SKM-1 treated with dmso at 0.1 percent for 144 hours (cell line): ENCODE measurements at regions not wholly inside any gene's neighbourhood (a gene's known extent, or its start where the extent isn't known, plus 50 kb on each side); places are given as distances from the start of the nearest gene placed in this dataset.

ENCODE experiments used
- DNase-seq: peaks from one replicate; lab custom pipeline; 2025; ENCODE audit not compliant: unreplicated experiment; lab: John Stamatoyannopoulos, UW

GRCh38 chr10:44180321-44181168, 204.4 kb downstream of the CXCL12 start:
- no peak for DNase-seq

- DNase-seq, result no peak
Observed at GRCh38 chr10:44178856-44179255, 206.0 kb downstream of the CXCL12 start.

GRCh38 chr10:44178281-44178680, 206.6 kb downstream of the CXCL12 start:
- no peak for DNase-seq

- no peak for DNase-seq
Observed at GRCh38 chr10:44177610-44178009, 207.3 kb downstream of the CXCL12 start.

GRCh38 chr10:44176311-44176710, 208.6 kb downstream of the CXCL12 start:
- DNase-seq, result no peak

GRCh38 chr10:44173608-44173894, 211.3 kb downstream of the CXCL12 start:
- no peak for DNase-seq

GRCh38 chr10:44172883-44173607, 211.9 kb downstream of the CXCL12 start:
- DNase-seq, result no peak

GRCh38 chr10:44171765-44172164, 213.1 kb downstream of the CXCL12 start:
- DNase-seq, result no peak

GRCh38 chr10:44168478-44168877, 216.4 kb downstream of the CXCL12 start:
- no peak for DNase-seq

GRCh38 chr10:44167752-44168151, 217.1 kb downstream of the CXCL12 start:
- DNase-seq, result no peak

- DNase-seq, result no peak
Observed at GRCh38 chr10:44166441-44166840, 218.5 kb downstream of the CXCL12 start.

- no peak for DNase-seq
Observed at GRCh38 chr10:44164251-44164956, 220.5 kb downstream of the CXCL12 start.

- no peak for DNase-seq
Observed at GRCh38 chr10:44161184-44161583, 223.7 kb downstream of the CXCL12 start.

- DNase-seq, result no peak
Observed at GRCh38 chr10:44157574-44157973, 227.3 kb downstream of the CXCL12 start.

GRCh38 chr10:44154956-44155355, 229.9 kb downstream of the CXCL12 start:
- DNase-seq, result no peak

- no peak for DNase-seq
Observed at GRCh38 chr10:44153918-44154670, 230.8 kb downstream of the CXCL12 start.

- no peak for DNase-seq
Observed at GRCh38 chr10:44143556-44143955, 241.3 kb downstream of the CXCL12 start.

- DNase-seq, result no peak
Observed at GRCh38 chr10:44132361-44133289, 252.3 kb downstream of the CXCL12 start.

GRCh38 chr10:44126291-44126717, 258.6 kb downstream of the CXCL12 start:
- no peak for DNase-seq

GRCh38 chr10:44125879-44126278, 259.0 kb downstream of the CXCL12 start:
- no peak for DNase-seq
